ENCODE measurements at regions not wholly inside any gene's neighbourhood (a gene's known extent, or its start where the extent isn't known, plus 50 kb on each side); places are given as distances from the start of the nearest gene placed in this dataset.

GRCh38 chr6:114638341-114638740, 295.5 kb upstream of the HS3ST5 start:
- TF ChIP-seq CTCF (IDR thresholded peaks at IDR 0.05; ENCODE audit: low read length) (no peak), EZH2 (IDR thresholded peaks at IDR 0.05; ENCODE audit: borderline replicate concordance, low read length) (no peak)

All from OCI-LY1 (cell line).